Activated CD4-positive, alpha-beta T cell treated with anti-CD3 and anti-CD28 coated beads for 1 hour (primary cell): ENCODE measurements at regions not wholly inside any gene's neighbourhood (a gene's known extent, or its start where the extent isn't known, plus 50 kb on each side); places are given as distances from the start of the nearest gene placed in this dataset.

ENCODE experiments used
- DNase-seq: peaks from one replicate; pipeline ENCODE4 v3.0.0-alpha.2; 2020

- DNase-seq = no peak
Measured at GRCh38 chr6:142500250-142500786, 198.5 kb downstream of the ADGRG6 start.

GRCh38 chr6:142501795-142502194 lies 200.0 kb downstream of the ADGRG6 start:
- no peak for DNase-seq

GRCh38 chr6:142507065-142507464 lies 205.3 kb downstream of the ADGRG6 start:
- no peak for DNase-seq

- DNase-seq = no peak
Measured at GRCh38 chr6:142510211-142510610, 208.4 kb downstream of the ADGRG6 start.

- DNase-seq = no peak
Measured at GRCh38 chr6:142518126-142518525, 216.3 kb downstream of the ADGRG6 start.

GRCh38 chr6:142518761-142519160 lies 217.0 kb downstream of the ADGRG6 start:
- no peak for DNase-seq

- DNase-seq = no peak
Measured at GRCh38 chr6:142521791-142522190, 220.0 kb downstream of the ADGRG6 start.

GRCh38 chr6:142523515-142524375 lies 221.9 kb downstream of the ADGRG6 start:
- no peak for DNase-seq

GRCh38 chr6:142530566-142530965 lies 228.8 kb downstream of the ADGRG6 start:
- no peak for DNase-seq

- no peak for DNase-seq
Measured at GRCh38 chr6:142531727-142532126, 229.9 kb downstream of the ADGRG6 start.

- DNase-seq = no peak
Measured at GRCh38 chr6:142534076-142534475, 232.3 kb downstream of the ADGRG6 start.

GRCh38 chr6:142534484-142534883 lies 232.7 kb downstream of the ADGRG6 start:
- DNase-seq = no peak

- DNase-seq = no peak
Measured at GRCh38 chr6:142537612-142538478, 236.0 kb downstream of the ADGRG6 start.

GRCh38 chr6:142542704-142543233 lies 241.0 kb downstream of the ADGRG6 start:
- no peak for DNase-seq

- DNase-seq = no peak
Measured at GRCh38 chr6:142543606-142544005, 241.8 kb downstream of the ADGRG6 start.

- no peak for DNase-seq
Measured at GRCh38 chr6:142544199-142544838, 242.5 kb downstream of the ADGRG6 start.

- DNase-seq = no peak
Measured at GRCh38 chr6:142545147-142545546, 243.3 kb downstream of the ADGRG6 start.

- no peak for DNase-seq
Measured at GRCh38 chr6:142548566-142548965, 246.8 kb downstream of the ADGRG6 start.

GRCh38 chr6:142550310-142551063 lies 248.7 kb downstream of the ADGRG6 start:
- DNase-seq = no peak

GRCh38 chr6:142551274-142551811 lies 249.5 kb downstream of the ADGRG6 start:
- DNase-seq = peak; percentile 26

GRCh38 chr6:142558786-142559185 lies 257.0 kb downstream of the ADGRG6 start:
- no peak for DNase-seq
